ENCODE measurements at regions not wholly inside any gene's neighbourhood (a gene's known extent, or its start where the extent isn't known, plus 50 kb on each side); places are given as distances from the start of the nearest gene placed in this dataset.

- TF ChIP-seq POLR2A (IDR thresholded peaks at IDR 0.05; ENCODE audit: low read length), result no peak
- TF ChIP-seq GATA1 (IDR thresholded peaks at IDR 0.05; ENCODE audit: low read depth, low read length), result no peak
Measured at GRCh38 chr13:87235621-87236020, 435.6 kb upstream of the SLITRK5 start.

Data from erythroblast (primary cell).